H9 (cell line): ENCODE measurements at regions not wholly inside any gene's neighbourhood (a gene's known extent, or its start where the extent isn't known, plus 50 kb on each side); places are given as distances from the start of the nearest gene placed in this dataset.

Experiments used
- DNase-seq: peaks from one replicate; pipeline ENCODE4 v3.0.0-alpha.2; 2017
- H2AFZ ChIP-seq: one replicate; pipeline ENCODE4 v1.6.1; 2013; ENCODE audit warnings: mild to moderate bottlenecking, low read length, control low read depth, moderate library complexity
- H2AK5ac ChIP-seq: 2 replicates; pipeline ENCODE4 v1.6.1; 2013; ENCODE audit warnings: low read length, control low read depth, mixed read lengths; ENCODE audit not compliant: insufficient read length
- H2BK120ac ChIP-seq: one replicate; pipeline ENCODE4 v1.6.1; 2013; ENCODE audit warnings: low read depth, mild to moderate bottlenecking, low read length, control low read depth, inconsistent platforms; ENCODE audit not compliant: poor library complexity, severe bottlenecking
- H2BK12ac ChIP-seq: 2 replicates; pipeline ENCODE4 v1.6.1; 2013; ENCODE audit warnings: low read length, control low read depth, mixed read lengths, low read depth; ENCODE audit not compliant: insufficient read length
- H2BK15ac ChIP-seq: 2 replicates; pipeline ENCODE4 v1.6.1; 2013; ENCODE audit warnings: low read depth, low read length, control low read depth
- H2BK20ac ChIP-seq: one replicate; pipeline ENCODE4 v1.6.1; 2013; ENCODE audit warnings: low read depth, mild to moderate bottlenecking, low read length, control low read depth, inconsistent platforms; ENCODE audit not compliant: poor library complexity, severe bottlenecking
- H2BK5ac ChIP-seq: 2 replicates; pipeline ENCODE4 v1.6.1; 2013; ENCODE audit warnings: low read length, control low read depth, mixed read lengths; ENCODE audit not compliant: insufficient read length
- H3K14ac ChIP-seq: 2 replicates; pipeline ENCODE4 v1.6.1; 2013; ENCODE audit warnings: low read length, control low read depth; ENCODE audit not compliant: insufficient read depth
- H3K18ac ChIP-seq: 2 replicates; pipeline ENCODE4 v1.6.1; 2013; ENCODE audit warnings: low read depth, mild to moderate bottlenecking, mixed read lengths, low read length, control low read depth; ENCODE audit not compliant: insufficient read length
- H3K23ac ChIP-seq: 2 replicates; pipeline ENCODE4 v1.6.1; 2013; ENCODE audit warnings: low read length, control low read depth, mixed read lengths, low read depth; ENCODE audit not compliant: insufficient read length
- H3K23me2 ChIP-seq: 2 replicates; pipeline ENCODE4 v1.6.1; 2013; ENCODE audit warnings: low read depth, mild to moderate bottlenecking, mixed read lengths, low read length, control low read depth; ENCODE audit not compliant: insufficient read length, poor library complexity, severe bottlenecking
- H3K27ac ChIP-seq: 2 replicates; pipeline ENCODE4 v1.5.1; 2013; ENCODE audit warnings: low read length, control low read depth, mixed read lengths, low read depth; ENCODE audit not compliant: insufficient read length
- H3K27me3 ChIP-seq: 2 replicates; pipeline ENCODE4 v1.6.1; 2013; ENCODE audit warnings: low read length, control low read depth, inconsistent platforms; ENCODE audit not compliant: insufficient read depth
- H3K4ac ChIP-seq: 2 replicates; pipeline ENCODE4 v1.6.1; 2013; ENCODE audit warnings: low read depth, mild to moderate bottlenecking, control low read depth, inconsistent platforms, low read length, moderate library complexity
- H3K4me1 ChIP-seq: 2 replicates; pipeline ENCODE4 v1.6.1; 2013; ENCODE audit warnings: low read length, control low read depth, inconsistent platforms; ENCODE audit not compliant: insufficient read depth
- H3K4me2 ChIP-seq: 2 replicates; pipeline ENCODE4 v1.6.1; 2013; ENCODE audit warnings: low read length, control low read depth, mixed read lengths; ENCODE audit not compliant: insufficient read length, insufficient read depth
- H3K56ac ChIP-seq: 2 replicates; pipeline ENCODE4 v1.6.1; 2013; ENCODE audit warnings: low read depth, mild to moderate bottlenecking, mixed read lengths, low read length, control low read depth; ENCODE audit not compliant: insufficient read length
- H3K79me1 ChIP-seq: 2 replicates; pipeline ENCODE4 v1.6.1; 2013; ENCODE audit warnings: low read depth, mild to moderate bottlenecking, moderate library complexity, low read length, control low read depth, inconsistent platforms; ENCODE audit not compliant: insufficient read depth, poor library complexity, severe bottlenecking
- H3K79me2 ChIP-seq: 2 replicates; pipeline ENCODE4 v1.6.1; 2013; ENCODE audit warnings: low read length, control low read depth, inconsistent platforms; ENCODE audit not compliant: insufficient read depth
- H3K9ac ChIP-seq: 2 replicates; pipeline ENCODE4 v1.6.1; 2013; ENCODE audit warnings: low read length, control low read depth, mixed read lengths; ENCODE audit not compliant: insufficient read length; ENCODE audit errors: extremely low read depth
- H3K9me3 ChIP-seq: one replicate; pipeline ENCODE4 v1.6.1; 2013; ENCODE audit warnings: low read depth, low read length, inconsistent platforms; ENCODE audit not compliant: control insufficient read depth
- H3T11ph ChIP-seq: one replicate; pipeline ENCODE4 v1.6.1; 2013; ENCODE audit warnings: mild to moderate bottlenecking, low read length, control low read depth, inconsistent platforms
- H4K20me1 ChIP-seq: one replicate; pipeline ENCODE4 v1.6.1; 2013; ENCODE audit not compliant: control insufficient read depth, insufficient read length, insufficient read depth
- H4K5ac ChIP-seq: 2 replicates; pipeline ENCODE4 v1.6.1; 2013; ENCODE audit warnings: low read depth, mild to moderate bottlenecking, mixed read lengths, low read length, control low read depth; ENCODE audit not compliant: insufficient read length
- H4K8ac ChIP-seq: replicated peaks from 2 replicates; pipeline ENCODE4 v1.6.1; 2013; ENCODE audit warnings: low read length, control low read depth, mixed read lengths, low read depth; ENCODE audit not compliant: insufficient read length
- H4K91ac ChIP-seq: 2 replicates; pipeline ENCODE4 v1.6.1; 2013; ENCODE audit warnings: low read depth, mild to moderate bottlenecking, moderate library complexity, mixed read lengths, low read length, control low read depth; ENCODE audit not compliant: insufficient read length
- H3K27ac Mint-ChIP-seq, 3 experiments: 2 replicates in 2 of 3; 3 replicates in 1 of 3; pipeline ENCODE4 v1.8.0; 2020 to 2021; ENCODE audit warnings: mixed read lengths in 3 of 3, mild to moderate bottlenecking in 1 of 3, moderate library complexity in 1 of 3
- H3K27me3 Mint-ChIP-seq: 2 replicates; pipeline ENCODE4 v1.8.0; 2021; ENCODE audit warnings: low read depth, mild to moderate bottlenecking, moderate library complexity, mixed read lengths
- H3K36me3 Mint-ChIP-seq, 3 experiments: 2 replicates in 2 of 3; 3 replicates in 1 of 3; pipeline ENCODE4 v1.8.0; 2020 to 2021; ENCODE audit warnings: low read depth in 3 of 3, mixed read lengths in 3 of 3; ENCODE audit not compliant: insufficient read depth in 1 of 3
- H3K4me1 Mint-ChIP-seq, 2 experiments: 2 replicates each; pipeline ENCODE4 v1.8.0; 2020; ENCODE audit warnings: mixed read lengths in 2 of 2
- H3K4me3 Mint-ChIP-seq, 2 experiments: 2 replicates in 1 of 2; 3 replicates in 1 of 2; pipeline ENCODE4 v1.8.0; 2020 to 2021; ENCODE audit warnings: mild to moderate bottlenecking in 2 of 2, mixed read lengths in 2 of 2, moderate library complexity in 1 of 2
- H3K9me3 Mint-ChIP-seq, 2 experiments: 2 replicates in 1 of 2; 3 replicates in 1 of 2; pipeline ENCODE4 v1.8.0; 2020; ENCODE audit warnings: mild to moderate bottlenecking in 2 of 2, mixed read lengths in 2 of 2, moderate library complexity in 1 of 2
- CTCF ChIP-seq: fragments of 200-600 bp; sonication (generic); conservative IDR thresholded peaks from 3 replicates; pipeline ENCODE4 v1.8.0; 2021; ENCODE audit warnings: antibody characterized with exemption, mild to moderate bottlenecking
- WGBS: extraction: QIAGEN DNeasy Blood & Tissue Kit; methylation state at CpG from one replicate; pipeline ENCODE4 v1.1.7; 2013; ENCODE audit warnings: missing lambda C conversion rate, low lambda C conversion rate, mixed read lengths; ENCODE audit not compliant: insufficient read length; ENCODE audit errors: extremely low coverage; 5-methylcytosine and 5-hydroxymethylcytosine counted together

GRCh38 chr10:128929767-128930166 is 537.3 kb upstream of the MGMT start:
- Histone ChIP-seq H2AK5ac (no peak overlapping the region), H3T11ph (no peak overlapping the region), H3K4ac (no peak overlapping the region), H3K56ac (no peak overlapping the region), H2BK12ac (no peak overlapping the region), H2AFZ (no peak overlapping the region), H2BK20ac (no peak overlapping the region), H3K4me2 (no peak overlapping the region), H4K5ac (no peak overlapping the region), H2BK15ac (no peak overlapping the region), H3K79me1 (no peaks in the 10 kb centered on the region), H3K4me1 (no peaks in the 10 kb centered on the region), H2BK5ac (no peak overlapping the region), H3K27me3 (no peaks in the 10 kb centered on the region), H4K91ac (no peak overlapping the region), H4K8ac (no peak overlapping the region), H3K14ac (no peak overlapping the region), H3K23me2 (no peaks in the 10 kb centered on the region), H3K9me3 (no peaks in the 10 kb centered on the region), H3K27ac (no peak overlapping the region), H3K9ac (no peak overlapping the region), H4K20me1 (no peaks in the 10 kb centered on the region), H3K79me2 (no peaks in the 10 kb centered on the region), H3K23ac (no peak overlapping the region), H2BK120ac (no peak overlapping the region), H3K18ac (no peak overlapping the region)
- no CpG with 5 or more reads among the region's 2 CpGs for WGBS
- Mint-ChIP-seq H3K9me3 (no peaks in the 10 kb centered on the region), H3K4me1 (peaks cover 6 to 18% of the 10 kb centered on the region in 2 experiments), H3K36me3 (no peaks in the 10 kb centered on the region; a peak in 1 of 7 replicates), H3K27me3 (no peaks in the 10 kb centered on the region; the same call in 1 of the 2 replicates), H3K27ac (no peak overlapping the region), H3K4me3 (no peak overlapping the region)
- no peak for DNase-seq
- no peak for TF ChIP-seq CTCF
